Skeletal muscle tissue (tissue), 3 donors: ENCODE measurements at regions not wholly inside any gene's neighbourhood (a gene's known extent, or its start where the extent isn't known, plus 50 kb on each side); places are given as distances from the start of the nearest gene placed in this dataset.

Experiments
- H3K27ac ChIP-seq: one replicate; pipeline ENCODE4 v1.7.0; 2013; ENCODE audit warnings: mild to moderate bottlenecking, low read depth, low read length, inconsistent platforms
- H3K27me3 ChIP-seq, 3 donors: one replicate each; pipeline ENCODE4 v1.7.0; 2013; ENCODE audit warnings: low read length in 3 of 3; ENCODE audit not compliant: control insufficient read depth in 3 of 3, insufficient read depth in 3 of 3
- H3K36me3 ChIP-seq, 3 donors: one replicate each; pipeline ENCODE4 v1.7.0; 2013; ENCODE audit warnings: low read length in 3 of 3; ENCODE audit not compliant: control insufficient read depth in 3 of 3, insufficient read depth in 3 of 3
- H3K4me1 ChIP-seq, 3 donors: one replicate each; pipeline ENCODE4 v1.7.0; 2013; ENCODE audit warnings: low read length in 3 of 3, mild to moderate bottlenecking in 3 of 3; ENCODE audit not compliant: control insufficient read depth in 3 of 3, insufficient read depth in 3 of 3
- H3K4me3 ChIP-seq, 3 donors: one replicate each; pipeline ENCODE4 v1.7.0; 2013; ENCODE audit warnings: low read length in 3 of 3
- H3K9ac ChIP-seq, 3 donors: one replicate each; pipeline ENCODE4 v1.7.0; 2013; ENCODE audit warnings: low read length in 3 of 3, mild to moderate bottlenecking in 3 of 3, moderate library complexity in 2 of 3, low read depth in 1 of 3
- H3K9me3 ChIP-seq, 3 donors: one replicate each; pipeline ENCODE4 v1.7.0; 2013; ENCODE audit warnings: low read length in 3 of 3; ENCODE audit not compliant: control insufficient read depth in 3 of 3
- donor health status: Osteomylitis.

DNA sequence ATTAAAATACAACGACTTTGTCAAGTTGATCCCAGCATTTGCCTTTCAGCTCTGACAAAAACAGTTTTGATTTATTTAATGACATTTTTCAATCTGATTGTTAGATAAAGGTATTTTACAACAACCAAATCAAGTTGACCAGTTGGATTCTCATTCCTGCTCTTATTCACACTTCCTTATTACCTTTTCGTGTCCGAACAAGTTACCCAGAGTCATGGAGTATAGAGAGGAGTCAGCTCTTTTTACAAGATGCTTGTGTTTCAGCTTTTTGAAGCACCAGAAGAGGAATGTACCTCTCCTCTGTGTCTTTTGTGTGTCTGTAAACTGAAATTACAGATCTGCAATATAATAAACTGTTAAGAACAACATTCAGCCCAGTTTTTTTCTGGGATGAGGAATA lies 151.3 kb upstream of the TMEM161B start:
- peaks cover 0 to 2% (median 0%) of the 10 kb centered on the region in 3 donors for H3K36me3 ChIP-seq

DNA sequence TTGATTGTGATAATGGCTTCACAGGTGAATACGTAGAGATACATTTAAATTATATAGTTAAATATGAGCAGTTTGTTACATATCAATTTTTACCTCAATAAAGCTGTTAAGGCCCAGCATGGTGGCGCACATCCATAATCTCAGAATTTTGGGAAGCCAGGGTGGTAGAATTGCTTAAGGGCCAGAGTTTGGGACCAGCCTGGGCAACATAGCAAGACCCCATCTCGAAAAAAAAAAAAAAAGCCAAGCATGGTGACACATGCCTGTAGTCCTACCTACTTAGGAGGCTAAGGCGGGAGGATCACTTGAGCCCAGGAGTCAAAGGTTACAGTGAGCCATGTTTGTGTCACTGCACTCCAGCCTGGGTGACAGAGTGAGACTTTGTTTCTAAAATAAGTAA lies 138.7 kb upstream of the TMEM161B start:
- no peak overlapping the region for H3K27ac ChIP-seq
- H3K4me1 ChIP-seq: peaks cover 0 to 2% (median 0%) of the 10 kb centered on the region in 3 donors
- no peak overlapping the region for H3K4me3 ChIP-seq
- no peaks in the 10 kb centered on the region for H3K9me3 ChIP-seq
- H3K9ac ChIP-seq: no peak overlapping the region
- no peaks in the 10 kb centered on the region for H3K27me3 ChIP-seq
- H3K36me3 ChIP-seq: no peaks in the 10 kb centered on the region

More for the DNA sequence above, 151.3 kb upstream of the TMEM161B start:
- no peak overlapping the region for H3K27ac ChIP-seq
- no peaks in the 10 kb centered on the region for H3K4me1 ChIP-seq
- no peaks in the 10 kb centered on the region for H3K9me3 ChIP-seq
- no peak overlapping the region for H3K4me3 ChIP-seq
- H3K27me3 ChIP-seq: no peaks in the 10 kb centered on the region
- H3K9ac ChIP-seq: no peak overlapping the region

DNA sequence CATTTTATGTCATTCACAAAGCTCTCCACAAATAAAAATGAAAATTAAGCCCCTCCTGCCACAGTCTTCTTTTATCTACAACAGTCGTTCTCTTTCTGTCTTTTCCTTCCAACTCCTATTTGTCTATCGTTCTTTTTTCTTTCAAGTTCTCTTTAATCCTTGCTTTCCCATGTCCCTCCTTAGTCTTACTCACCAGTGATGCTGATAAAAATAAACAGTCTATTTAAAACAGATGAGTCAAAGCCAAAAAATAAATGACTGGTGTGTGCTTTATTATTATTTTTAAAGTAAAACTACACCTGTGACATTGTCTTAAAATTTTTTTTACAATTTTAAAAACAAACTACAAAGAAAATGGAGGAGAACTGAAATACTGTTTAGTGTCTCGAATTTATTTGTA lies 137.1 kb upstream of the TMEM161B start:
- Histone ChIP-seq H3K27me3 (no peaks in the 10 kb centered on the region), H3K9me3 (no peaks in the 10 kb centered on the region), H3K9ac (no peak overlapping the region), H3K4me3 (no peak overlapping the region), H3K4me1 (peaks cover 0 to 2% (median 0%) of the 10 kb centered on the region in 3 donors), H3K27ac (no peak overlapping the region), H3K36me3 (no peaks in the 10 kb centered on the region)

DNA sequence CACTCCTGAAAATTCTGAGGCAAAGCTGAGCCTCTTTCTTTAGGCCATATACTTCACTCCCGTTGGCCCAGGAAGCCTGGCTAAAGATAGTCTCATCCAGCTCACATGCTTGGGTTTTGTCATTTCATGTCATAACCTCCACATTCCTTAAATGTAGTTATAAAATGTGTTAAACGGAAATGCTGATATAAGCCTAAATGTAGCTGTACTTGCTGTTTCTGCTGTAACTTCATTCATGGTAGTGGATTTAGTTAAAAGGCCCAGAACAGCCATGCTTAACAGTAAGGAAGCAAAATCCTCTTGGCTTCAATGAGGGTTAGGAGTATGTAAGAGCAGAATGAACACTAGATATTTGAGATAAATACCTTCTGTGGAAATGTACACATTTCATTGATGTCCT lies 135.8 kb upstream of the TMEM161B start:
- no peaks in the 10 kb centered on the region for H3K9me3 ChIP-seq
- H3K27me3 ChIP-seq: no peaks in the 10 kb centered on the region
- no peaks in the 10 kb centered on the region for H3K36me3 ChIP-seq
- no peak overlapping the region for H3K9ac ChIP-seq
- peaks cover 0 to 2% (median 0%) of the 10 kb centered on the region in 3 donors for H3K4me1 ChIP-seq
- H3K4me3 ChIP-seq: no peak overlapping the region
- H3K27ac ChIP-seq: no peak overlapping the region

DNA sequence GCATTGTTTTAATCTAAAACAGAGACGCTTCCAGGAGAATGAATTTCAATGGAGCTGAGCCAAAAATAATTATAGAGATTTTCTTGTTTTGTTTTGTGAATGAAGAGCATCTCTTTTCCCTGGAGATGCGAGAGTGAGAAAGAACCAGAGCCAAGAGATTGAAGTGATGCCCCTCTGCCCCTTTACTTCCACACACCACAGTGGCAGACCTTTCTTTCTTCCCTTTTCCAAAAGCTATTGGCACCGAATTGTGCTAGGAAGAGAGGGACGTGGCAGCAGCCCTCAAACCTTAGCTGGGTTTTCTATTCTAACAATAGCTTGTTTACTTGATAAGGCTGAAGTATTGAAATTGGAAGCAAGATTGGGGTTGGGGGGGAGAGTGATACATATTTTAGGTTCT lies 133.0 kb upstream of the TMEM161B start:
- Histone ChIP-seq H3K27me3 (no peaks in the 10 kb centered on the region), H3K36me3 (no peaks in the 10 kb centered on the region), H3K27ac (no peak overlapping the region), H3K9me3 (no peaks in the 10 kb centered on the region), H3K4me1 (peaks cover 0 to 4% (median 0%) of the 10 kb centered on the region in 3 donors), H3K9ac (no peak overlapping the region), H3K4me3 (no peak overlapping the region)

DNA sequence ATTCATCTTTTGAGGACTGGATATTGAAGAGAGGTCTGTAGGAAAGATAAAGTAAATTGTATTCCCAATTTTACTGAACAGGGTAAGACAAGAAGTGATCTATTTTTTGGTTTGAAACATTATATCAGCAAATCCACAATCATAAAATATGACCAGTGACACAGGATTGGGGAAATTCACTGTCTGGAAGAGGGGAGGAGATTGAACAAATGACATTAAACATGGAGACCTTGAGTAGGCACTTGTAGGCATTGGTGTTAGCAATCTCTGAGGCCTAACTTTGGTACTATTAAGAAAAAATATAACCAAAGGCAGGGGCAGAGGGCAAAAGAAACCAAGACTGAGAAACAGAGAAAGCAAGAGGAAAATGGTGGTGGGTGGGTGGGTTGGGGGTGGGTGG lies 132.6 kb upstream of the TMEM161B start:
- no peak overlapping the region for H3K9ac ChIP-seq
- H3K27me3 ChIP-seq: no peaks in the 10 kb centered on the region
- no peak overlapping the region for H3K27ac ChIP-seq
- H3K9me3 ChIP-seq: no peaks in the 10 kb centered on the region
- H3K4me1 ChIP-seq: peaks cover 0 to 4% (median 0%) of the 10 kb centered on the region in 3 donors
- H3K36me3 ChIP-seq: no peaks in the 10 kb centered on the region
- no peak overlapping the region for H3K4me3 ChIP-seq

DNA sequence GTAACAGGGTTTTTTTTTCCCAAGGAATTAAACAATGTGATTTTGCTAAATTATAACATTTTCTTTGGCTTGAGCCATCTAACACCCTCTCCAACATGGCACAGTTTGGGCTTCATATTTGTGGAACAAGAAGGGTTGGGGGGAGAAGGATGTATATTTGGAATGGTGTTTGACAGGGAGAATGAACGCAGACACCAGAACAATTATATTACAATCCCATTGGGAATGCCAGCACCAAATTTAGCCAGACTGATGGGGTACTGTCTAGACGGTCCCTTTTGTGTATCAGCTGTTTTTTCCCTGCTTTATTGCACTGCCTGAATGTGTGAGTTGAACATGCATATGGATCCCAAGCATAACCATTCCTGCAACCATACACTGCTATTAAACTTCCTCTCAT lies 130.9 kb upstream of the TMEM161B start:
- no peak overlapping the region for H3K4me3 ChIP-seq

DNA sequence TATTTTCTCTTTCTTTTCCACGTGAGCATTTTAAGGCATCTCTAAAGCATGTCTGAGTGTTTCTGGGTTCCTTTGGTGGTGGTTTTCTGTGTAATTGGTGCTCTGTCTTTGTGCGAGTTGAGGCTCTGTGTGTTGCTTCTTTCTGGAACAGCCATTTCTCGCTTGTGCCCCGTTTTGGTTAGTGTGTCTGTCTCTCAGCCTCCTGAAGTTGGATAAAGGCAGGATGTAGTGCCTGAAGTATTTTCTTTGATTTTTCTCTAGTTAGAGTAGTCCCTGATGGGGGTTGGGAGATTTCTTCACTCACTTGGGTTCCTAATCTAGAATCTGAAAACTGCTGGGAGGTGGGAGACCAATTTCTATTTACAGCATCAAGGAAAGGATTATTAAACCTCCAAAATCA lies 129.7 kb upstream of the TMEM161B start:
- Histone ChIP-seq H3K4me1 (peaks cover 0 to 2% (median 0%) of the 10 kb centered on the region in 3 donors), H3K27me3 (no peaks in the 10 kb centered on the region), H3K4me3 (no peak overlapping the region), H3K9me3 (no peaks in the 10 kb centered on the region), H3K27ac (no peak overlapping the region), H3K36me3 (no peaks in the 10 kb centered on the region), H3K9ac (no peak overlapping the region)

More for the DNA sequence above, 130.9 kb upstream of the TMEM161B start:
- H3K4me1 ChIP-seq: peaks cover 0 to 2% (median 0%) of the 10 kb centered on the region in 3 donors
- no peaks in the 10 kb centered on the region for H3K9me3 ChIP-seq
- H3K9ac ChIP-seq: no peak overlapping the region
- H3K27ac ChIP-seq: no peak overlapping the region
- no peaks in the 10 kb centered on the region for H3K36me3 ChIP-seq
- no peaks in the 10 kb centered on the region for H3K27me3 ChIP-seq

DNA sequence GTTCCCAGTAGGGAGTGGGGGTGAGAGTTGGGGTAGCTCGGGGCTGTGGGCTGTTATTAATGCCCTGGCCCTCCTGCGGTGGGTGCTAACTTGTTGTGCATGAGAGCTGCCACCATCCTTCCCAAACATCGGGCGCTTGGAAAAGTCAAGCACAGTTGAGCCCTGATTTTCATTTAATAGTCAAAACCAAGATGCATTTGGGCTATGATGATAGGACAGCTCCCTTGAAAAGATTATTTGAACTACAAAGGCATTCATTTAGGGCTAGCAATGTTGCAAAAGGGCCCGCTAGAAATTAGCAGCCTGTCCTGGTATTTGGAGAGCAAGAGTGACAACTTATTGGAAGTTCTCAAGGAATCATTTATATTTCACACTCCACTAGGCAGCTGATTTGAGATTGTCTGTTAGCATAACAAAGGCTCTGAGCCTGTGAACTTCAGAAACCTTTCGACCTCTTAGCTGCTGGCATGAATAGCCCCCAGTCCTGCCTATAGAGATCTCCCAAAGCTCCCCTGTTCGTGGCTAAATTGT lies 128.2 kb upstream of the TMEM161B start:
- H3K9me3 ChIP-seq: no peaks in the 10 kb centered on the region
- peak overlapping the region in 1 of 3 donors; percentile 33 for H3K9ac ChIP-seq
- H3K4me1 ChIP-seq: peaks cover 0 to 2% (median 0%) of the 10 kb centered on the region in 3 donors

DNA sequence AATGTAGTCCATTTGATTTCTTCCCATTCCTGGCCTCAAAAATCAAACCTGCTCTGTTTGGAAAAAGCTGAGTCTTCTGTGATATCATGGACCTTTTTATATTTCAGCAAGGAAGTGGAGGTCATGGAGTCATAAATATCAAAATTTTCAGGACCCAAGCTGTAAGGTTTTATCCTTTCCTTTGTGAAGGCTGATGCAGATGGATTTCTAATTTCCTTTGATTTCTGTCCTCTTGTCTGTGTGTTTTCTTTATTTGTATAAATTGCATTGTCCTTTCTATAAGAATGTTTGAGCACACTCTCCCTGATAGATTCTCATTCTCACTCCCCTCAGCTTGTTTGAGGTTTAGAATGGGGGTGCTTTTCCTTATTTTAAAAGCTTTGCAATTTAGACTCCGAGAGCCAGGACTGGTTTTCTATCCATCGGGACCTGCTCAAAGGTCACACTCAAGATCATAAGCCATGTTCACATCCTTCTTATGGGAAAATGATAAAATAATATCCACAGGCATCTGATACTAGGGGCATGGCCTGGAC lies 127.4 kb upstream of the TMEM161B start:
- Histone ChIP-seq H3K4me3 (no peak overlapping the region), H3K36me3 (no peaks in the 10 kb centered on the region), H3K27me3 (no peaks in the 10 kb centered on the region), H3K27ac (no peak overlapping the region), H3K9me3 (no peaks in the 10 kb centered on the region), H3K9ac (no peak overlapping the region), H3K4me1 (peaks cover 0 to 2% (median 0%) of the 10 kb centered on the region in 3 donors)

More for the DNA sequence above, 128.2 kb upstream of the TMEM161B start:
- H3K4me3 ChIP-seq: peak overlapping the region in 1 of 3 donors; percentile 53
- no peaks in the 10 kb centered on the region for H3K27me3 ChIP-seq
- H3K27ac ChIP-seq: no peak overlapping the region
- no peaks in the 10 kb centered on the region for H3K36me3 ChIP-seq
